NOMO-1 treated with dmso at 0.1 percent for 144 hours (cell line): ENCODE measurements at regions not wholly inside any gene's neighbourhood (a gene's known extent, or its start where the extent isn't known, plus 50 kb on each side); places are given as distances from the start of the nearest gene placed in this dataset.
"Not testable (repeated sequence)": the region's sequence is repeated elsewhere in the genome, so short reads cannot be mapped to it uniquely, and the experiment has no call there.

Source experiments
- DNase-seq: peaks from one replicate; lab custom pipeline; 2025; ENCODE audit not compliant: unreplicated experiment; lab: John Stamatoyannopoulos, UW

DNA sequence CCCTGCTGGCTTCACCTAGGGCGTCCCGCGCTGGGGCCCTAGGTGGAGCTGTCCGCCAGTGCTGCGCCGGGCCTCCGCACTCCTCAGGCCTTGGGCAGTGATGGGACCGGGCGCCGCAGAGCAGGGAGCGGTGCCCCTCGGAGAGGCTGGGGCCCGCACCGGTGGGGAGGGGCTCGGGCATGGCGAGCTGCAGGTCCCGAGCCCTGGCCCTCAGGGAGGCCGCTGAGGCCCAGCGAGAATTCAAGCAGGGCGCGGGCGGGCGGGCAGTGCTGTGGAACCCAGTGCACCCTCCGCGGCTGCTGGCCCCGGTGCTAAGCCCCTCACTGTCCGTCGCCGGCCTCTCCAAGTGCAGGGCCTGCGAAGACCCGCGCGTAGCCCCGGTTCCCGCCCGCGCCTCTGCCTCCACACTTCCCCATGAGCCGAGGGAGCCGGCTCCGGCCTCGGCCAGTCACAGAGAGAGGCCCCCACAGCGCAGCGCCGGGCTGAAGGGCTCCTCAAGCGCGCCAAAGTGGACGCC is 565.1 kb upstream of the NDST4 start:
- no peak for DNase-seq

DNA sequence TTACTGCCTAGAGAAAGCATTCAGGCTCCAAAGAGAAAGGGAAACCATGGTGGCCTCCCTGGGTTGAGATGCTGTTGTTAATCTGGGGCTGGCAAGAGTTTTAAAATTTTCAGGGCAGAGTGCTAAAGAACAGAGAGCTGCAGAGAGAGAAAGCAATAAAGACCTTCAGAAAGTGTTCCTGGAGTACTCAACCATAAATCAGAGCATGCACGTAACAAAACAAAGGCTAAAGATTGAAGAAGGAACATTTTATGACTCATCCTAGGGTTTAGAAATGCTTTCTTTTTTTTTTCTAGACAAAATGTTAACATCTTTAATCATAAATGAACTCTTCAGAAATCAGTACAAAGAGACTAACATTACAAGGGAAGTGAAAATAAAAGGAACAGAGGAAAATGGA is 562.3 kb upstream of the NDST4 start:
- DNase-seq = no peak

DNA sequence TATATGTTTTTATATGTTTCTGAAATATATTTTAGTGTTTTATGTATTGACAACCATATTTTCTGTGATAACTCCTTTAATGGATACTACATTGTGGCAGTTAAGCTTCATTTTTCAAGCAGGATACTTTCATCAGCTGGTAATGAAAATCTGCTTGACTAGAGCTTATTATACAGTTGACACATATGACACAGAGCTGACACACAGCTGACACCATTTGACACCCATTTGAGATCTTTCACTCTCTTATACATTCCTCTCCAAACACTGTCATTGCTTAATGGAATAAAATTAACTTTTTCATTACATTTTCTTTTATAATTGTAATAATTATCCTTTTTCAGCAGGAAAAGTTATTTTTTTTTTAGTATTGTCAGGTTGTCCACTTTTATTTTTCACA is 561.1 kb upstream of the NDST4 start:
- no peak for DNase-seq

DNA sequence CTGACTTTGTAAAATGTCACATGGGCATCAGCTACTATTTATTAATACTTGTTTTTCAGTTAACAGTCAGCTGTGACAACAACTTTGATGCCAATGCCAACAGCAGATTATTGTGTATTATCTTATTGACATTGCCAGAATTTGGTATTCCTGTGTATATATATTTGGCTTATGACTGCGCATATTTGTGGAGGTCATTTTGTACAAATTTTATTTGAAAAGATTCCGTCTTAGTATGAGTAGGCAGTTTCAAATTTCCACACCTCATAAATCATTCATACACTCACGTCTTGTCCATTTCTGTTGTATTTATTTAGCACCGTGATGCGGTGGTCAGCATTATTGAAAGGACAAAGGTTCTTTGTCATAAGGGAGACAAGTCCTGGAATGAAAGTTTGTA is 558.2 kb upstream of the NDST4 start:
- no peak for DNase-seq

DNA sequence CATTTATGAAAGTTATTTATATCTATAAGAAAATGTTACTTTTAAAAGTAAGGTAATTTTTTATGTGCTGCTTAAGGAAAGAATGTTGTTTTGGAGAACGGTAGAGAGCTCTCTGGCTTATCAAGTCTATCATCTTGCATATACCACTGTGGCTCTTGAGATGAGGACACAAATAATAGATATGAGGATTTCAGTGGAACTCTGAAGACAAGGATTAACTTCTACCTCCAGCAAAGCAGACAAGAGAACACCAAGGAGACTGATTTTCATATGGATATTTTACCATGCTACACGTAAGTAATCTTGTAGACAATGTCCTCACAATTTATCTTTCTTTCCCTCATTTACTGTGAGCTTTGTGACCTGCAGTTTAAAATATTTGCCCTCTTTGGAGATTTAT is 557.5 kb upstream of the NDST4 start:
- no peak for DNase-seq

DNA sequence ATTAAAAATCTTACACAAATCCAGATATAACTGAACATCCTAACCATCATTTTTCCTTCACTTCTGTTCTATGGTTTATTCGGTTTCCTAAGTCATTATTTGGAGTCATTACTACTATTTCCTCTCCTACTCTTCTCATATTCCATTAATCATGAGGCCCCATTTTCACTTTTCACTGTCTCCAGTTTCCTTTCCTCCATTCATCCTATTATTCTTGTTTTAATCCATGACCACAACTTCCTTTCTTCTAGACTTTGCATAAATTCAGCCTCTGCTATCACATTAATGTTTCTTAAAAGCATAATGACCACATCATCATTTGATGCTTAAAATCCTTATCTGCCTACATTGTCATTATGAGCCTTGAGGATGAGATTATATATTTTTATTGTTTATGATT is 555.0 kb upstream of the NDST4 start:
- DNase-seq = no peak

DNA sequence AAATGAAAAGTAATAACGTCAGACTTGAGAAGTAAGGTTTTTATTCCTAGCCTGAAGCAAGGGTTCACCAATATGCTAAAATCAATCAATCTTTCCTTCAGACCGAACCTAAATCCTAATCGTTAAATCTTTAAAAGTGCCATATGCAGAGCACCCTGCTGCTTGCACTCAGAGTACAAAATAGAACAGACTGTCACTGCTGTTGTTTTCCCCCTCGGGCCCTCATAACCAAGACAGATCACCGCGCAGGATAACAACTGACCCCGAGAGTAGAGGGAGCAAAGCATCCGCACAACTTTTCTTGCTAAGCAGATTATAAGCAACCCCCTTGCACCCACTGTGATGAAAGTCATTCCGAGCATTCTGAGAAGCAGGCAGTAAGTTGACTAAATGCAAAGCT is 550.9 kb upstream of the NDST4 start:
- DNase-seq = no peak

DNA sequence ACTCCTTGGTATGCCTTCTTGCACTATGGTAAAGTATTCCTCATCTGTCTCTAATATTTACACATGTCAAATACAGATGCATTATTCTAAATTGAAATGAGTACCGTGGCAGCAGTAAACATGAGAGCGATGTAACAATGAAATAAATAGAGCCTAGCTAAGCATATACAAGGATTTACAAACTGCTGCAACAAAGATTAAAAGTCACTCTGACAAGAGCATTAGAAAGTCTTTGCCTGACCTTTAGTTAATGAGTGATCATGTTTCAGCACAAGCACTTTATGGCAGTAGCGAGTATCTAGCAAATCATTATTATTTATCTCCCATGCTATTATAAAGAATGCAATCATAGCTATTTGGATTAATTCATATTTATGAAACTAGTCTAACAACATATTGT is 547.0 kb upstream of the NDST4 start:
- no peak for DNase-seq

DNA sequence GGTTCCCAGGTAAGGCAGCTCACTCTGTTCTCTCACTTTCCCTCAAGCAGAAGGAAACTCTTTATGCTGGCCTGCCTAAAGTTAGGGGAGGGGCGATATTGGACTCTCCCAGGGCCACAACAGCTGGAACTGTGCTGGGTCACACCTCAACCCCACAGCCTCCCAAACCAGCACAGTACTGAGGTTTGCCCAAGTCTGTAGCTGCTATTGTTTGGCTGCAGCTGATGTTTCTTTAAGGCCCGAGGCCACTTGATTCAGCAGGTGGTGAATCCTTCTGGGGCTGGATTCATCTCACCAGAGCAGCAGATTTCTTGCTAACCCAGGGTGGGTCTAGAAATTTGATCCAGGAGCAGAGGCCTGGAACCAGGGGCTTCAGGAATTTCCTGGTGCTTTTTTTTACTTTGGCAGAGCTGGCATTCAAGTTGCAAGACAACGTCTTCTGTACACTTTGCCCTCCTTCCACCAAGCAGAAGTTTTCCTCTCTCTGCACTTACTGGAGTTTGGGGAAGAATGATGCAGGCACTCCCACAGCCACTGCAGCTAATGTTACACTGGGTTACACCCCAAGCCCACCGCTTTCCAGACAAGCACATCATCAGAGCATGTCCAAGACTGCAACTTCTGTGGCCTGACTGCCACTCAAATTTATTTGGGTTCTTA is 544.7 kb upstream of the NDST4 start:
- no peak for DNase-seq

DNA sequence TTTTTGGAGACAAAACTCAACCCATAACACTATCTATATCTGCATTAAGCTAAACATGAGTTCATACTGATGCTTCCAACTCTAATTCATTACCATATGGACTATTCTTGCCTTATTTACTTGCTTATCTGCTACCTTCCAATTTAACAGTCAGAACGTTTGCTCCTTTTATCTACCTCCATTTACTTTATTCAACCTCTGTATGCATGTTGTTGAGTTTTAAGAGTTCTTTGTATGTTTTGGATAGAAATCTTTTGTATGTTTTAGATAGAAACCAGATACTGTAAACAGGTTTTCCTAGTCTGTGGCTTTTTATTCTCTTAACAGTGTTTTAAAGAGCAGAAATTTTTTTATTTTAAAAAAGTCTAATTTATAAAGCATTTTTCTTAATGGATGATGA is 542.2 kb upstream of the NDST4 start:
- DNase-seq = no peak

DNA sequence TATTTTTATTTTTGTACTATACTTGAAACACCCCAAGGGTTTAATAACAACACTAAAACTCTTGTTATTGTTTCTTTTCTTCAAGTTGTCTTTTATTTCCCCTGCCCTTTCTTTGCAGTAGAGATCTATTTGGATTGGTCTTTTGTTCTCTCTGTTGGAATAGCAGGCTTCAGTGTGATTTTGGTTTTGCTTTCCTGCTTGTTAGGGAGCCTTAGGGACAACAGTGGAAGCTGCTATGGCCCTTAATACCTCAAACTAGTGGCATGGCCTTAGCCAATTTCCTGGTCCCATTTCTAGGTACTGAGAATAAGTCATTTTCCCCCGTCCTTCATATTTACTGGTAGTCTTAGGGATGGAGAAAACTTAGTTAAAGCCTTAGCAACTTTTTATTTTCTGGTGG is 535.4 kb upstream of the NDST4 start:
- no peak for DNase-seq

DNA sequence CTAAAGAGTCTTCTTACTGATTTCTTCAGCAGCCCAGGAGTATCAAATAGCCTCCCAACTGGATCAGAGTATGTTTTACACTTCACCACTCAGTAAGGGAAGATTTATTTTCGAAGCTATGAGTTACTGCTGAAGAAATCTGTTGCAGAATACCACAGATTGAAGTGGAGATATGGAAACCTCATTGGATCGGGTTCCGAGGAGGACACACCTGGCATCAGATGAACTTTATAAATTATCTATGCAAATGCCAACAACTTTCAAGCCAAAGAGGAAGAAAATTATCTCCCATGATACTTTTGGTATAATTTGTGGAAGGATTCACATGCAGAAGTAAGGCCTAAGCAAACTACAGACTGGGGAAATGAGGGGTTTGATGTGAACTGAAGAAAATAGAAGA is 515.9 kb upstream of the NDST4 start:
- DNase-seq = no peak

DNA sequence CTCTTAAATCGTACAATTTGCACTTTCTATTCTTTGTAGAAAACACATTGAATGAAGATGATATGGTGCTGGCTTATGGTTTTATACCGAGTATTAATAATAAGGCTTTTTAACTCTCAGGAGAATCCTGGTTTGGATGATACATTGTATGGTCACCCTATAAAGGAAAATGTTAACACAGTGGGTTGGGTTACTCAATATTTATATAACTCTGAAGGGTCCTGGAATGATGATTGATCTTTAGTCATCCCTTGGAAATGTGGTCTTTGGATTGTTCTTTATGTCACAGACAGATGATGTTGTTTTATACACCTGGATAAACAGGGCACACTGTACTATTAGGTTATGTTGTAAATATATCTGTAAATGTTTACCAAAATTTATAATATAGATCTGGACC is 496.2 kb upstream of the NDST4 start:
- no peak for DNase-seq

DNA sequence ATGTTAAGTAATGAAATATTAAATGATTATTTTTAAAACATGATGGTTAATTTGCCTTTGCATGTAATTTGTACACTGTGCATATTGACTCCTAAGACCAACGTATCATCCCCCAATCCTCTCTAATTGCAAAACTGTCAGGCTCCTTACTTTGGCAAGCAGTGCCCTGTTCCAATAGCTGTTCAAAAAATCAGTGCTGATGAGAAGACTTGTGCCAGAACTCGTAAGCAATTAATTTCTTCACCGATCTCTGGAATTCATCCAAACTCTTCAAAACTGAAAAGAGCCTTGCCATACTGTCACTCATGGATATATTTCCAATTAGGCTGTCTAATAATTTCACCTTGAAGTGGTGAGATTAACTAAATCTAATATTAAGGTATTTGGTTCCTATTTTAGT is 493.9 kb upstream of the NDST4 start:
- no peak for DNase-seq

DNA sequence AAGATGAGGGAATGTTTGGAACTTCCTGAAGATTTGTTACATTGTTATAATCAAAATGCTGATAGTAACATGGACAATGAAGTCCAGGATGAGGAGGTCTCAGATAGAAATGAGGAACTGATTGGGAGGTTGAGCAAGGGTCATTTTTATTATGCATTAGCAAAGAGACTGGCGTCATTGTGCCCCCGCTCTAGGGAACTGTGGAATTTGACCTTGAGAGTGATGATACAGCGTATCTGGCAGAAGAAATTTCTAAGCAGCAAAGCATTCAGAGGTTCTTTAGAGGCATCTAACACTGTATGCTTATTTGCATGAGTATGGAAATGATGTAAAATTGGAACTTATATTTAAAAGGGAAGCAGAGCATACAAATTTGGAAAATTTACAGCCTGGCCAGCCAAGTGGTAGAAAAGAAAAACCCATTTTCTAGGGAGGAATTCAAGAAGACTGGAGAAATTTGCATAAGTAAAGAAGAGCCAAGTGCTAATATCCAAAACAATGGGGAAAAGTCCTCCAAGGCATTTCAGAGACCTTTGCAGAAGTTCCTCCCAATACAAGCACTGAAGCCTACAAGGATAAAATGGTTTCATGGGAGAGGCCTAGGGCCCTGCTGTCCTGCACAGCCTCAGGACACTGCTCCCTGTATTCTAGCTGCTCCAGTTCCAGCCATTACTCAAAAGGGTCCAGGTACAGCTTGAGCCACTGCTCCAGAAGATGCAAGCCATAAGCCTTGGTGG is 483.0 kb upstream of the NDST4 start:
- DNase-seq = peak; percentile 28

DNA sequence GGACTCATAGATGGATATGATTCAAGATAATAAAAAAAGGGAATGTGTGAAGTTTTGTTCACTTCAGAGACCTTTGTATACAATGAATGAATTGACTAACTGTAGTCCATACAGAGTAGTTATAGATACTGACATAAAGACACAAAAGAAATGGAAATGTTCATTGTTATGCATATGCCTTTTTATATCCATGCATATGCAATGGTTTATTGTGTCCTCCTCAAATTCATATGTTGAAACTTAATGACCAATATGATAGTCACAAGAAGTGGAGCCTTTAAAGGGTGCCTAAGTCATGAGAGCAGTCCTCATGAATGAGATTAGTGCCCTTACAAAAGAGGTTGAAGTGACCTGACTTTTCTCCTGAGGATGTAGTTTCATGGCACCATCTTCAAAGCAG is 467.5 kb upstream of the NDST4 start:
- no peak for DNase-seq

DNA sequence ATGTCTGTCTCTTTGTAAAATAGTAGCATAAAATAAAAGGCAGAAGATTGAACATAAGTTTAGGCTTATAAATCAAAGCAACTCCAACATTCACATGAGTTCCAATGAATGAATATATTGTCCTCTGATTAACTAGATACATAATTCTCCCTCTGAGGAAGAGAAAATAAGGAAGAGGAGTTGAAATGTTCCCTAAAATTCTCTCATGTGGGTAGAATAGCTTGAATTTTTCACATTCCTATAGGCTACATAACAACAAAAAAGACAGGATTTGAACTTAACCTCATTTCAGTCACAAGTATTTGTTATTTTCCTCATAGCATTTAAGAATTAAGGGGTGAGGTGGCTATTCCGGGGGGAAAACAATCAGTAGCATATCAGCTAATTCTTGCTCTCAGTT is 462.4 kb upstream of the NDST4 start:
- DNase-seq = no peak

DNA sequence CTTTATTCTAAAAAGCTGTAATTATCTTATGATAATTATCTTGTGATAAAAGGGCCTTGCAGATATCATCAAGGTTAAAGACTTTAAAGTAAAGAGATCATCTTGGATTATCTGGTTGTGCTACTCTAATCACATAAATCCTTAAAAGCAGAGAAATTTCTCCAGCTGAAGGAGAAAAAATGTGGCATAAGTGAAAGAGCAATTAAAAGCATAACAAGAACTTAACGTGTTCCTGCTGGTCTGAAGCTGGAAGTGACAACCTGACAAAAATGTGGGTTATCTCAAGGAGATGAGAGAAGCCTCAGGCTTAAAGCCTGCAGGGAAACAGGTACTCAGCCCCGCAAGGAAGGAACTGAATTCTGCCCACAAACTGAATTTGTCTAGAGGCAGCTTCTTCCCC is 449.1 kb upstream of the NDST4 start:
- DNase-seq = no peak

DNA sequence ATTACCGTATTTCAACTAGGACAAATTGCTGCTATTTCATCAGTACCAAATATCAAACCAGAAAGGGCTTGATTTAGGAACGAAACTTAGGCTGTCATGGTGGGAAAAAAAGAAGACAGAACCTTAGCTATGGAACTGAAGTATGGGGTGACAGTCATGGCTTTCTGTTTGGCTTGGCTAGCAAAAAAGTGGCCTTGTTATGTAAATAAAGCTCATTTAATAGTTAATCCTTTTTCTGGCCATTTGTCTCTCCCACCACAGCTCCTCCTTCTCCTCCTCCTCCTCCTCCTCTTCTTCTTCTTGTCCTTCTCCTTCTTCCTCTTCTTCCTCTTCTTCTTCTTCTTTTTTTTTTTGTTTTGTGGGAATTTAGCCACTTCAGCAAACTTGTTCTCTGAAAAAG is 434.7 kb upstream of the NDST4 start:
- no peak for DNase-seq

DNA sequence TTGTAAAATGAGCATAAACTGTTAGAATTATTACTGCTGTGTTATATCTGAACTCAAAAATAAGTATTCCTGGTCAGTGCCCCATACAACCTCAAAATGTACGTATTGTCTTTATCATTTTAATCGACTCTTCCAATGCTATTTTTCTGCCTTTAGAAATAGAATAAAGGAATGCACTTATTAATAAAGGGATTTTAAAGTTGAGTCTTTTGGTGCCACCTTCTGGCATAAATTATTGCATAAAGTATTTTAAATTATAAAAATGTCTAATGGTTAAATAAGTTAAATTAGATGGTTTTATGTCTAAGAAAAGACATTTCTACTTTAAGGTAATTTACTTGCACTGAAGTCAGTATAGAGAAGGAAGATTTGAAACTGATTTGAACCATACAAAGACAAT is 424.0 kb upstream of the NDST4 start:
- DNase-seq = no peak

DNA sequence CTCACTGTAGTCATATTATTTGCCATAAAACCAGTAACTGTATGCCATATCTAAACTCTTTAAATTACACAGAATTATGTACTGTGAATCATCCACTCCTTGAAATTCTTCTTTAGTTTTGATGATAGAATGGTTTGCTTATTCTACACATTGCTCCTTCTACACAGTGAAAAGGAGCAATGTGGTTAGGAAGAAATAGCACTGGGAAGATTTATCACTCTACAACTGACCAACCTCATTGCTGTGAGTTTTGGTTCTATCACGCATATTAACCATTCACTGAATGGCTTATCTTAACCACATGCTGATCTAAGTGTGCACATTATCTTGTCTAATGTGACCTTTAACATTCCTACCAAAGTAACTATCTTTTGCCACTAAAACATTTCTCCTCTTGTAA is 415.7 kb upstream of the NDST4 start:
- no peak for DNase-seq

DNA sequence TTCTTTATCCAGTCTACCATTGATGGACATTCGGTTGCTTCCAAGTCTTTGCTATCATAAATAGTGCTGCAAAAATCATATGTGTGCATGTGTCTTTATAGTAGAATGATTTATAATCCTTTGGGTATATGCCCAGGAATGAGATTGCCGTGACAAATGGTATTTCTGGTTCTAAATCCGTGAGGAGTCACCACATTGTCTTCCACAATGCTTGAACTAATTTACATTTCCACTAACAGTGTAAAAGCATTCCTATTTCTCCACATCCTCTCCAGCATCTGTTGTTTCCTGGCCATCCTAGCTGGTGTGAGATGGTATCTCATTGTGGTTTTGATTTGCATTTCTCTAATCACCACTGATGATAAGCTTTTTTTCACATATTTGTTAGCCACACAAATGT is 406.1 kb upstream of the NDST4 start:
- DNase-seq = not testable (repeated sequence)

DNA sequence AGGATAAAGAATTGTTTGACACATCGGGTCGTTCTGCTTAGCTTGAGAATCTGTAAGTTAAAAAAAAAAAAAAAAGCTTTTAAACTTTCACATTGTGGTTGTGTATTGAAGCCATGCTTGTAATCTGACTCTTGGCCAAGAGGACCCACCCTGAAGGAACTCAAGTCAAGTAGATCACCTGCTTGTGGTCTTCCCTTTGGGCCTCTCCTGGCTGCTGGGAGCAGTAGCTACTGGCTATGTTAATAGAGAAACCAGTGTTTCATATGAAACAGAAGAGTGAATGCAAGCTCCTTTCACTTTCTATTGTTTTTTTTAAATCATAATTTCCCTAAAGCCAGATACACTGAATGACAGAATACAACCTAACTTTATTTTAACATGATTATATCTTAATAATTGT is 402.4 kb upstream of the NDST4 start:
- DNase-seq = peak; percentile 4
